ENCODE measurements at regions not wholly inside any gene's neighbourhood (a gene's known extent, or its start where the extent isn't known, plus 50 kb on each side); places are given as distances from the start of the nearest gene placed in this dataset.

DNA sequence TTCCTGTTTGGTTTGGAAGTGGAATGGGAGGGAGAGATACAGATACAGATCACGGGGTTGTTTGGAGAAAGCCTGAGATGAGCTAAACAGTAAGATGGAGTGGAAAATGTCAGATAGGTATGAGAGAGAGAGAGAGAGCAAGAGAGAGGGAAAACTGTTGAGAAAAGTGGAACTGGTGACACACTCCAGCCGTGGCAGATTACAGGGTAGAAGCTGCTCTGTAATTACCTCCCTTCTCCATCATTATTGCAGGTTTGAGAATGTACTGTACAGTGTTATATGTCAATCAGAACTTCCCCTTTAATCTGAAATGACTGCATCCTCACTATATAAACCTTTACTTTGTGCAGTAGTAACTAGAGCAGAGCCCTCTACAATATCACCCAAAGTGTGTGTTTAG, 74.5 kb upstream of the WWC1 start (continued):
- no peak for TF ChIP-seq SREBF1 (IDR thresholded peaks at IDR 0.05; ENCODE audit: low read length)
- TF ChIP-seq RELB (IDR thresholded peaks at IDR 0.05; ENCODE audit: low read depth): no peak
- no peak for TF ChIP-seq PAX5 (IDR thresholded peaks at IDR 0.05; ENCODE audit: borderline replicate concordance, low read depth, low read length)
- TF ChIP-seq POU2F2 (IDR thresholded peaks at IDR 0.05; ENCODE audit: borderline replicate concordance, low read depth, low read length): no peak
- no peak for TF ChIP-seq MXI1 (IDR thresholded peaks at IDR 0.05; ENCODE audit: low read depth, low read length)
- TF ChIP-seq HCFC1 (IDR thresholded peaks at IDR 0.05; ENCODE audit: low read length): no peak
- TF ChIP-seq, protein P1, sequence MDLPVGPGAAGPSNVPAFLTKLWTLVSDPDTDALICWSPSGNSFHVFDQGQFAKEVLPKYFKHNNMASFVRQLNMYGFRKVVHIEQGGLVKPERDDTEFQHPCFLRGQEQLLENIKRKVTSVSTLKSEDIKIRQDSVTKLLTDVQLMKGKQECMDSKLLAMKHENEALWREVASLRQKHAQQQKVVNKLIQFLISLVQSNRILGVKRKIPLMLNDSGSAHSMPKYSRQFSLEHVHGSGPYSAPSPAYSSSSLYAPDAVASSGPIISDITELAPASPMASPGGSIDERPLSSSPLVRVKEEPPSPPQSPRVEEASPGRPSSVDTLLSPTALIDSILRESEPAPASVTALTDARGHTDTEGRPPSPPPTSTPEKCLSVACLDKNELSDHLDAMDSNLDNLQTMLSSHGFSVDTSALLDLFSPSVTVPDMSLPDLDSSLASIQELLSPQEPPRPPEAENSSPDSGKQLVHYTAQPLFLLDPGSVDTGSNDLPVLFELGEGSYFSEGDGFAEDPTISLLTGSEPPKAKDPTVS (IDR thresholded peaks at IDR 0.05; ENCODE audit: low read depth, low read length): no peak
- no peak for TF ChIP-seq SIN3A (IDR thresholded peaks at IDR 0.05; ENCODE audit: low read depth, low read length)
- TF ChIP-seq IRF4 (IDR thresholded peaks at IDR 0.05; ENCODE audit: low read depth, low read length): no peak
- no peak for TF ChIP-seq RAD21 (IDR thresholded peaks at IDR 0.05; ENCODE audit: insufficient read depth, low read depth, low read length)
- TF ChIP-seq GABPA (IDR thresholded peaks at IDR 0.05; ENCODE audit: low read depth): no peak

DNA sequence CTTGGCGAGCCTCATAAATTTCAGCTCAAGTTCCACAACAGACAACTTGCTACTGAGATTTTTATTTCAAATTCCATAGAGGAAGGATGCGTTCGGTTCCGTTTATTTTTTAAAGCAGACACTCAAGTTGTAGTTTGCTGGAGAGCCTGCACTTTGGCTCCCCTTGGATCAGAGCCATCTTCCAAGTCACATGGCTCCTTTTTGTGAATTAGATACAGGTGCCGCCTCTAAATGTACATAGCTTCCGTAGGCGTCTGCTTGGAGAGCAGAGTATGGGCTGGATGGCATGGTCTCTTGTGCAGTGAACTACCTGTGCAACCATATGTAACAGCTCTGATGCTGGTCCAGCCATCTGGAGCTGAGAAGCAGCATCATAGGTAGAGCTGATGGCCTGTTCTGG, 73.9 kb upstream of the WWC1 start:
- Histone ChIP-seq H3K4me2 (ENCODE audit: control insufficient read depth, insufficient read depth) (no peak overlapping the region), H4K20me1 (ENCODE audit: control insufficient read depth, insufficient read depth) (no peaks in the 10 kb centered on the region), H3K79me2 (ENCODE audit: control insufficient read depth, insufficient read depth, low read length) (no peaks in the 10 kb centered on the region), H3K4me3 (no peak overlapping the region), H3K9ac (ENCODE audit: control insufficient read depth, insufficient read depth, low read length) (no peak overlapping the region), H3K27me3 (replicated peaks in 1 of 2; ENCODE audit: control insufficient read depth in 2 of 2, insufficient read depth in 2 of 2, low read length in 1 of 2) (peaks cover 1 to 3% of the 10 kb centered on the region in 2 experiments; a peak in 2 of 4 replicates), H3K36me3 (ENCODE audit: control insufficient read depth in 2 of 2, insufficient read depth in 2 of 2, low read length in 1 of 2) (no peaks in the 10 kb centered on the region), H3K4me1 (ENCODE audit: control insufficient read depth, insufficient read depth, low read length) (no peaks in the 10 kb centered on the region), H2AFZ (ENCODE audit: control insufficient read depth, low read depth, low read length) (no peak overlapping the region), H3K9me3 (replicated peaks; ENCODE audit: control insufficient read depth, insufficient read depth, low read length) (no peaks in the 10 kb centered on the region), H3K27ac (ENCODE audit: control insufficient read depth, insufficient read depth) (no peak overlapping the region)
- SMC1A ChIA-PET (ENCODE audit: uncharacterized antibody, unreplicated experiment): interaction anchor here (0.6 to 1.4 kb wide), 4 partner anchors 9 to 494 kb away, joined by 3 to 4 read pairs (median 4); no protein-coding TSS in a partner anchor
- in situ Hi-C loops (cut with MboI) (loop anchor here (5.0 kb wide), 2 partner anchors 100 to 495 kb away; no protein-coding TSS in a partner anchor), intact Hi-C loops (cut with micrococcal nuclease; ENCODE audit: unreplicated experiment) (no loop called here)
- 73% methylated on average over 7 of the region's 7 CpGs for WGBS (ENCODE audit: insufficient coverage, insufficient replicate concordance, low lambda C conversion rate, missing lambda C conversion rate)
- FAIRE-seq: no peak
- no TSS peak for BruUV-seq (replicated peaks)
- DNase-seq (ENCODE audit: low read depth, low spot score): no peak
- ATAC-seq: no peak
- POLR2A ChIA-PET: no interaction called here
- CTCF ChIA-PET: interaction anchor here (0.7 to 7.1 kb wide), 4 partner anchors 10 to 495 kb away, joined by 3 to 81 read pairs (median 3); no protein-coding TSS in a partner anchor
- RAD21 ChIA-PET (ENCODE audit: unreplicated experiment): interaction anchor here (0.6 to 1.2 kb wide), 3 partner anchors 20 to 495 kb away, joined by 3 to 4 read pairs (median 4); no protein-coding TSS in a partner anchor
- TF ChIP-seq RCOR1 (conservative IDR thresholded peaks at IDR 0.05; ENCODE audit: low read depth, low read length) (no peak), RBBP5 (conservative IDR thresholded peaks at IDR 0.05) (no peak), ZBTB33 (IDR thresholded peaks at IDR 0.05) (no peak), SPI1 (IDR thresholded peaks at IDR 0.05; ENCODE audit: borderline replicate concordance, insufficient read depth, low read depth, low read length) (no peak)
- TF ChIP-seq, protein P2, sequence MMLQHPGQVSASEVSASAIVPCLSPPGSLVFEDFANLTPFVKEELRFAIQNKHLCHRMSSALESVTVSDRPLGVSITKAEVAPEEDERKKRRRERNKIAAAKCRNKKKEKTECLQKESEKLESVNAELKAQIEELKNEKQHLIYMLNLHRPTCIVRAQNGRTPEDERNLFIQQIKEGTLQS (IDR thresholded peaks at IDR 0.05; ENCODE audit: borderline replicate concordance, extremely low read depth, low read depth, low read length): no peak

Data from GM12878 (cell line).